Colonic mucosa (tissue), 4 donors: ENCODE measurements at regions not wholly inside any gene's neighbourhood (a gene's known extent, or its start where the extent isn't known, plus 50 kb on each side); places are given as distances from the start of the nearest gene placed in this dataset.
"Not testable (repeated sequence)": the region's sequence is repeated elsewhere in the genome, so short reads cannot be mapped to it uniquely, and the experiment has no call there.

Experiments used
- DNase-seq: peaks from one replicate; pipeline ENCODE4 v3.0.0-alpha.2; 2020
- H3K27ac ChIP-seq: fragments of 200-600 bp; one replicate; pipeline ENCODE4 v1.8.0; 2021
- H3K27me3 ChIP-seq: fragments of 200-600 bp; one replicate; pipeline ENCODE4 v1.8.0; 2021
- H3K36me3 ChIP-seq: fragments of 200-600 bp; one replicate; pipeline ENCODE4 v1.8.0; 2021
- H3K4me1 ChIP-seq: fragments of 200-600 bp; one replicate; pipeline ENCODE4 v1.8.0; 2021; ENCODE audit warnings: mild to moderate bottlenecking
- H3K4me3 ChIP-seq: fragments of 200-600 bp; one replicate; pipeline ENCODE4 v1.8.0; 2021
- H3K9ac ChIP-seq, 2 donors: one replicate each; pipeline ENCODE4 v1.7.0; 2013; ENCODE audit warnings: control low read depth in 2 of 2, low read depth in 2 of 2, low read length in 2 of 2
- H3K9me3 ChIP-seq: fragments of 200-600 bp; one replicate; pipeline ENCODE4 v1.8.0; 2021
- intact Hi-C: fragments of 100-400 bp; cut with DNase I; formaldehyde crosslinking; loops from one replicate; pipeline ENCODE4 v1.14.1; 2022
- TF ChIP-seq, protein P1 (sequence below): fragments of 200-600 bp; IDR thresholded peaks from one replicate; pipeline ENCODE4 v1.8.0; 2022; ENCODE audit warnings: antibody characterized with exemption, mild to moderate bottlenecking
- donor health status: healthy.
- donor health status: DM: no; HTN: no; CAD: no.
- donor health status: DM: no; HTN: no; CAD: no.

DNA sequence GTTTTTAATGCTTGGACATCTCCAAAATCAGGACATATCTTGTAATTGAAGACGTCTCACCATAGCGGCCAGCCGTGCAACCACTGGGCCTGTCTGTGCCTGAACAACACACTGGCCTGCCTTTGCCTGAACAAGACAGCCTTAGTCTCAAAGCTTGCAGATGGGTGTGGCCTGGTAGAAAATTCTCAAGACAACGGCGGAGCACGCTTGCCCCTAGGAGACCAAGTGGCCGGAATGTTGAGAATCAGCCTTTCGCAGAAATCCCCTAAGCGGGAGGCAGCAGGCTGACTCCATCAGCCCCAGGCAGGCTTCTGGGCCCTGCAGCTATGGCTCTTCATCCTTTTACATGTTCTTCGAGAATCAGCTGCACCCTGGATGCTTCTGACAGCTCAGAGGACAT is 98.0 kb upstream of the C1orf174 start:
- no peaks in the 10 kb centered on the region for H3K4me1 ChIP-seq
- no peaks in the 10 kb centered on the region for H3K36me3 ChIP-seq
- no peak overlapping the region for H3K27ac ChIP-seq
- H3K9ac ChIP-seq, result no peak overlapping the region
- TF ChIP-seq, protein P1, sequence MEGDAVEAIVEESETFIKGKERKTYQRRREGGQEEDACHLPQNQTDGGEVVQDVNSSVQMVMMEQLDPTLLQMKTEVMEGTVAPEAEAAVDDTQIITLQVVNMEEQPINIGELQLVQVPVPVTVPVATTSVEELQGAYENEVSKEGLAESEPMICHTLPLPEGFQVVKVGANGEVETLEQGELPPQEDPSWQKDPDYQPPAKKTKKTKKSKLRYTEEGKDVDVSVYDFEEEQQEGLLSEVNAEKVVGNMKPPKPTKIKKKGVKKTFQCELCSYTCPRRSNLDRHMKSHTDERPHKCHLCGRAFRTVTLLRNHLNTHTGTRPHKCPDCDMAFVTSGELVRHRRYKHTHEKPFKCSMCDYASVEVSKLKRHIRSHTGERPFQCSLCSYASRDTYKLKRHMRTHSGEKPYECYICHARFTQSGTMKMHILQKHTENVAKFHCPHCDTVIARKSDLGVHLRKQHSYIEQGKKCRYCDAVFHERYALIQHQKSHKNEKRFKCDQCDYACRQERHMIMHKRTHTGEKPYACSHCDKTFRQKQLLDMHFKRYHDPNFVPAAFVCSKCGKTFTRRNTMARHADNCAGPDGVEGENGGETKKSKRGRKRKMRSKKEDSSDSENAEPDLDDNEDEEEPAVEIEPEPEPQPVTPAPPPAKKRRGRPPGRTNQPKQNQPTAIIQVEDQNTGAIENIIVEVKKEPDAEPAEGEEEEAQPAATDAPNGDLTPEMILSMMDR, result no peak
- H3K4me3 ChIP-seq, result no peak overlapping the region
- no peak for DNase-seq
- no peaks in the 10 kb centered on the region for H3K9me3 ChIP-seq
- H3K27me3 ChIP-seq, result no peaks in the 10 kb centered on the region
- intact Hi-C loops, result no loop called here

DNA sequence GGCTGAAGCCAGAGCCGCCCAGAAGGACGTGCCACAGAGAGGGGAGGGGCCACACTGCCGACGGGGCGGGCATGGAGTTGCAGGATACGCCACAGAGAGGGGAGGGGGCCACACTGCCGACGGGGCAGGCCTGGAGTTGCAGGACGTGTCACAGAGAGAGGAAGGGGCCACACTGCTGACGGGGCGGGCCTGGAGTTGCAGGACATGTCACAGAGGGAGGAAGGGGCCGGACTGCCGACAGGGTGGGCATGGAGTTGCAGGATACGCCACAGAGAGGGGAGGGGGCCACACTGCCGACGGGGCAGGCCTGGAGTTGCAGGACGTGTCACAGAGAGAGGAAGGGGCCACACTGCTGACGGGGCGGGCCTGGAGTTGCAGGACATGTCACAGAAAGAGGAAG is 99.4 kb upstream of the C1orf174 start:
- DNase-seq, H3K4me1 ChIP-seq, intact Hi-C loops, H3K9ac ChIP-seq, H3K4me3 ChIP-seq, H3K9me3 ChIP-seq, H3K36me3 ChIP-seq, H3K27ac ChIP-seq, H3K27me3 ChIP-seq: not testable (repeated sequence)

DNA sequence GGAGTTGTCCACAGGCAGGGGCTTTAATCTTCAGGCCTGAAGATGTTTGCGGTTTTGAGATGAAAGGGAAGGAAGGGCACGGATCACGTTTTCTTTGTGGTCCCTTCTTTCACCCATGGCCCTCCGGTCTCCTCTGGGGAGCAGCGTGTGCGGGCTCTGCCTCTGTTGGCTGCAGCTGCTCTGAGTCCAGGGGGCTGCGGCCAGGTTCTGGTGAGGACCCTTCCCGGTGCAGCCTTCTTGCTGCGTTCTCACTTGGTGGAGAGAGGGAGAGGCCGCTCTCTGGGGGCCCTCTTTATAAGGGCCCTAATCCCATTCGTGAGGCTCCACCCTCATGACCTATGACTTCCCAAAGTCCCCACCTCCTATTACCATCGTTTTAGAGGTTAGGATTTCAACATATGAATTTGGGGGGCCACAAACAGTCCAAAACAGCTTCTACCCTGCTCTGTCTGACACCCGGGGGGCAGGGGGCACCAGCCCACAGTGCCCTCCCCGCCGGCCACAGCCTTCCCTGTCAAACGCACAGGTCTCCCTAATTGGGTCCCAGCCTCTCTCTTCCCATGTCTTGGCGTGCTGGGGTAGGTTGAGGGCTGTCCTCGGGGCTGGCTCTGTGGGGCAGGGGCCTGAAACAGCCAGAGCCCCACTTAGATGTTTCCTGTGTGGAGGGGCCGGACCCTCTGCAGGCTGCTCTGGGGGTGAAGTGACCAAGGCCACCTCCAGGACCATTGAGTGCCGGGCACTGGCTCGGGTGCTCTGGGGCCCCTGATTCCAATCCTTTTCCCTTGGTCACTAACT is 100.1 kb upstream of the C1orf174 start:
- H3K36me3 ChIP-seq, result no peaks in the 10 kb centered on the region
- no peaks in the 10 kb centered on the region for H3K4me1 ChIP-seq
- no peak for DNase-seq
- H3K9ac ChIP-seq, result no peak overlapping the region
- intact Hi-C loops, result no loop called here
- TF ChIP-seq, protein P1, result no peak
- no peaks in the 10 kb centered on the region for H3K9me3 ChIP-seq
- no peaks in the 10 kb centered on the region for H3K27me3 ChIP-seq
- H3K27ac ChIP-seq, result no peak overlapping the region
- H3K4me3 ChIP-seq, result no peak overlapping the region

DNA sequence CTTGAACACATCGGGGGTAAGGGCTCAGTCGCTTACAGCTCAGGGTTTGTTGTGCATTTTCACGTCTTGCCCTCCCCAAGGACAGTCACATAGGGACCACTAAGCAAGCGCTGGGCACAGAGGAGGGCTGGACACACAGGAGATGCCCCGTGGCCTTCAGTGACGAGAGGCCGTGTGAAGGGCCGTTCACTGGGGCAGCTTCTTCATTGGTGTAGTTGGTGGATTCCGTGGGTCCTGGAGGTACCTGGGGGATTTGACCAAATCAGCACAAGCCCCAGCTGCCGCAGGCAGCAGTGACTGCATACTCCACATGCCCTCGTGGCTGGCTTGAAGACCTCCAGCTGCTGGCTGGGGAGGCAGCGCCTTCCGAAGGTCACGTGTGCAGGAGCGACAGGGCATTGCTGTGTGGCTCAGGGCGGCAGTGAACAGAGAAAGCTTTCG is 100.8 kb upstream of the C1orf174 start:
- no peaks in the 10 kb centered on the region for H3K4me1 ChIP-seq
- H3K36me3 ChIP-seq, result no peaks in the 10 kb centered on the region
- no peaks in the 10 kb centered on the region for H3K27me3 ChIP-seq
- no peak overlapping the region for H3K9ac ChIP-seq
- TF ChIP-seq, protein P1, result no peak
- no peak overlapping the region for H3K27ac ChIP-seq
- H3K4me3 ChIP-seq, result no peak overlapping the region
- no peaks in the 10 kb centered on the region for H3K9me3 ChIP-seq
- no peak for DNase-seq
- intact Hi-C loops, result no loop called here

DNA sequence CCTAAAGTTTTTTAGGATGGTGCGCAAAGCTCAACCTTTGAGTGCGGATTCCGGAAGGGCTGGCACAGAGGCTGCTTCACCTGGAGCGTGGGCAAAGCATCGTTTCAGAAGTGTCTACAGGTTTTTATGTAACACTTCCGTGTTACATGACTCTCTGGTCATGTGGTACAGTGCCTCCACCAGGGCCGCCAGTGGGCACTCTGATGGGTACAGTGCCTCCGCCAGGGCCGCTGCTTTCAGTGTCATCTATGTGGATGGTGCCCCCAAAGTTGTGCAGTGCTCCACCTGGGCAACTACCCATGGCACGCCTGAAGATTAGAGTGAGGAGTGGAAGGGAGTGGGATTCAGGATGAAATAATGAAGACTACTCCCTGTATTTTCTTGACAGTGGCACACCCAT is 101.4 kb upstream of the C1orf174 start:
- H3K4me3 ChIP-seq, result no peak overlapping the region
- H3K36me3 ChIP-seq, result no peaks in the 10 kb centered on the region
- H3K9me3 ChIP-seq, result no peaks in the 10 kb centered on the region
- no peaks in the 10 kb centered on the region for H3K4me1 ChIP-seq
- TF ChIP-seq, protein P1, result no peak
- no peaks in the 10 kb centered on the region for H3K27me3 ChIP-seq
- H3K9ac ChIP-seq, result no peak overlapping the region
- no peak overlapping the region for H3K27ac ChIP-seq
- intact Hi-C loops, result no loop called here
- no peak for DNase-seq

DNA sequence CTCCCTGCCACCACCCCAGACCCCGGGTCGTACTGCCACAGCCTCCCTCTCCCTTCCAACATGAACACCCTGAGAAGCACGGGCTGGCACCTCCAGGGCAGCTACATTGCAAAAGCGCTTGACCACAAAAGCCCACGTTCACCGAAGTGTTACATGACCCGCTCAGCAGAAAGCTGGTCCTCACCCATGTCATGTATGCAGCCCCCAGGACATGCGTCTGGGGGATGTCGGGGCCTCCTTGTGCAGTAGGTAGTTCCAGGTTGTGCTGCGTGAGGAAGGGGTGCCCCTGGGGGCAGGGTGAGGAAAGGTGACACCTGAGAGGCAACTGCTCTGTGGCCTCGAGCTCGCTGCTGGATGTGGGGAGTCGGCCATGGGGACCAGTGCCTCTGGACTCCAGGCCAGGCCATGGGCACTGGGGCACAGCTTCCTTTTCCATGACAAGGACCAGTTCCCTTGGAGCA is 102.0 kb upstream of the C1orf174 start:
- TF ChIP-seq, protein P1, result no peak
- H3K27me3 ChIP-seq, result no peaks in the 10 kb centered on the region
- no peaks in the 10 kb centered on the region for H3K9me3 ChIP-seq
- no peak for DNase-seq
- H3K4me1 ChIP-seq, result no peaks in the 10 kb centered on the region
- no peak overlapping the region for H3K4me3 ChIP-seq
- intact Hi-C loops, result no loop called here
- no peaks in the 10 kb centered on the region for H3K36me3 ChIP-seq
- H3K27ac ChIP-seq, result no peak overlapping the region
- H3K9ac ChIP-seq, result no peak overlapping the region
